Vagina (tissue), 2 donors: ENCODE measurements at regions not wholly inside any gene's neighbourhood (a gene's known extent, or its start where the extent isn't known, plus 50 kb on each side); places are given as distances from the start of the nearest gene placed in this dataset.

ENCODE experiments used
- DNase-seq, 2 donors: peaks; one replicate each; pipeline ENCODE4 v3.0.0-alpha.2; 2017; ENCODE audit errors: extremely low spot score in 2 of 2
- H3K27ac ChIP-seq: fragments of 200-600 bp; sonication (generic); one replicate; pipeline ENCODE4 v1.5.1; 2019
- H3K27me3 ChIP-seq: fragments of 200-600 bp; sonication (generic); one replicate; pipeline ENCODE4 v1.5.1; 2019
- H3K36me3 ChIP-seq, 2 donors: fragments of 200-600 bp; sonication (generic); one replicate each; pipeline ENCODE4 v1.5.1; 2017 to 2019
- H3K4me1 ChIP-seq: fragments of 200-600 bp; sonication (generic); one replicate; pipeline ENCODE4 v1.5.1; 2019
- H3K4me3 ChIP-seq, 2 donors: fragments of 200-600 bp; sonication (generic); 1 replicate in 1 of 2; 2 replicates in 1 of 2; pipeline ENCODE4 v1.5.1; 2016 to 2019
- H3K9me3 ChIP-seq: fragments of 200-600 bp; sonication (generic); one replicate; pipeline ENCODE4 v1.5.1; 2019
- POLR2A ChIP-seq, 2 donors: fragments of 450-650 bp; IDR thresholded peaks; one replicate each; pipeline ENCODE4 v1.6.1; 2017; ENCODE audit warnings: antibody characterized with exemption in 2 of 2, mild to moderate bottlenecking in 2 of 2, moderate library complexity in 2 of 2
- POLR2AphosphoS5 ChIP-seq, 2 donors: sonication (generic); formaldehyde crosslinking; IDR thresholded peaks; one replicate each; pipeline ENCODE4 v1.9.0; 2017; ENCODE audit warnings: antibody characterized with exemption in 2 of 2, mild to moderate bottlenecking in 2 of 2, low read depth in 1 of 2; ENCODE audit not compliant: insufficient read depth in 1 of 2
- intact Hi-C: fragments of 100-400 bp; cut with DNase I; formaldehyde crosslinking; loops from one replicate; pipeline ENCODE4 v1.15.1; 2023
- TF ChIP-seq, protein P1 (sequence below), 3 experiments: fragments of 450-650 bp in 2 of 3; fragments of 200-600 bp in 1 of 3; sonication (generic) in 1 of 3; IDR thresholded peaks; one replicate each; pipeline ENCODE4 v1.5.1; 2017 to 2019; ENCODE audit warnings: antibody characterized with exemption in 3 of 3, mild to moderate bottlenecking in 2 of 3, moderate library complexity in 2 of 3

DNA sequence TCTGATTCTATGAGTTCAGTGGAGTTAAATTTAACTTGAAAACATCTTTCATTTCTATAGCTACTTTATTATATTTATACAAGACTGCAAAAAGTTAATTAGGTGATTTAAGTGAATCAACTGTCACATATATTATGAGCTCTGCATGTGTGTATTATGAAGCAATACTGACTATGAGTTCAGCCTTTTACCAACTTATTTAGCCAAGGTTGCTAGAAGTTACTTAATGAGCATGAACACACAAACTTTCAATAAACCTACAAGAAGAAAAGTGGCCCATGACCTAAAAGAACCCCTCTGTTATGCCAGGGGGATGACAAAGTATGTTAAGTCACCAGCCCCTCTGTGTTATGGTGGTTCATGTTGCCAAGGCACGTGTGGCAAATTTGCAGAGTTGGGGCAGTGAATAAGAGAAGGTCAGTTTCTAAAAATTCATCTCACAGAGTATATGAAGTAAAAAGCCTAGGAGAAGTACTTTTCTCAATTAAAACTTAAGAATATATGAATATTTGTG lies 86.7 kb upstream of the LYPLAL1 start:
- H3K27me3 ChIP-seq: no peaks in the 10 kb centered on the region
- no peaks in the 10 kb centered on the region for H3K9me3 ChIP-seq
- no peaks in the 10 kb centered on the region for H3K36me3 ChIP-seq
- no peaks in the 10 kb centered on the region for H3K4me1 ChIP-seq
- no peak overlapping the region for H3K4me3 ChIP-seq
- TF ChIP-seq POLR2AphosphoS5 (IDR thresholded peaks at IDR 0.05; ENCODE audit: insufficient read depth in 1 of 2, low read depth in 1 of 2) (no peak), POLR2A (IDR thresholded peaks at IDR 0.05) (no peak)
- TF ChIP-seq, protein P1, sequence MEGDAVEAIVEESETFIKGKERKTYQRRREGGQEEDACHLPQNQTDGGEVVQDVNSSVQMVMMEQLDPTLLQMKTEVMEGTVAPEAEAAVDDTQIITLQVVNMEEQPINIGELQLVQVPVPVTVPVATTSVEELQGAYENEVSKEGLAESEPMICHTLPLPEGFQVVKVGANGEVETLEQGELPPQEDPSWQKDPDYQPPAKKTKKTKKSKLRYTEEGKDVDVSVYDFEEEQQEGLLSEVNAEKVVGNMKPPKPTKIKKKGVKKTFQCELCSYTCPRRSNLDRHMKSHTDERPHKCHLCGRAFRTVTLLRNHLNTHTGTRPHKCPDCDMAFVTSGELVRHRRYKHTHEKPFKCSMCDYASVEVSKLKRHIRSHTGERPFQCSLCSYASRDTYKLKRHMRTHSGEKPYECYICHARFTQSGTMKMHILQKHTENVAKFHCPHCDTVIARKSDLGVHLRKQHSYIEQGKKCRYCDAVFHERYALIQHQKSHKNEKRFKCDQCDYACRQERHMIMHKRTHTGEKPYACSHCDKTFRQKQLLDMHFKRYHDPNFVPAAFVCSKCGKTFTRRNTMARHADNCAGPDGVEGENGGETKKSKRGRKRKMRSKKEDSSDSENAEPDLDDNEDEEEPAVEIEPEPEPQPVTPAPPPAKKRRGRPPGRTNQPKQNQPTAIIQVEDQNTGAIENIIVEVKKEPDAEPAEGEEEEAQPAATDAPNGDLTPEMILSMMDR (IDR thresholded peaks at IDR 0.05): no peak
- no peak for DNase-seq
- H3K27ac ChIP-seq: no peak overlapping the region
- intact Hi-C loops: no loop called here

DNA sequence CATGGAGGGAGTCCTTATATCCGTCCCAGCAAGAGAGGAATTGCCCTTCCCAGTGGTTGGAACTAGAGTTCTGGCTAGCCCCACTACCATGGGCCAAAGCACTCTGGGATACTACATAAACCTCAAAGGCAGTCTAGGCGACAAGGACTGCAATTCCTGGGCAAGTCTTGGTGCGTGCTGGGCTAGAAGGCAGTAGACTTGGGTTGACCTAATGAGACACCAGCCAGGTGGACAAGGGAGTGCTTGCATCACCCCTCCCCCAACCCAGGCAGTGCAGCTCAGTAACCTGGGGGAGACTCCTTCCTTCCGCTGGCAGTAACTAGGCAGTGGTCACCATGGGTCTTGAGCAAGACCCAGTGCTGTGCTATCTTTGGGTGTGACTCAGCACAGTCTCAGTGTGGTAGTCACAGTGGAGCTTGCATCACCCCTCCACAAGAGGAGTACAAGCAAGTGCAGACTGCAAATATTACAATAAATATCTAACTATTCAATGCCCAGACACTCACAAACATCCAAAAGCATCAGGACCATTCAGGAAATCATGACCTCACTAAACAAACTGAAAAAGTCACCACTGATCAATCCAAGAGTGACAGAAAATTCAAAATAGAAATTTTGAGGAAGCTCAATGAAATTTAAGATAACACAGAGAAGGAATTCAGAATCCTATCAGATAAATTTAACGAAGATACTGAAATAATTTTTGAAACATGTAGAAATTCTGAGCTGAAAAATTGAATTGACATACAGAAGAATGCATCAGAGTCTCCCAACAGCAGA lies 84.7 kb upstream of the LYPLAL1 start:
- no peak overlapping the region for H3K4me3 ChIP-seq
- intact Hi-C loops: no loop called here
- H3K36me3 ChIP-seq: no peaks in the 10 kb centered on the region
- H3K27ac ChIP-seq: no peak overlapping the region
- TF ChIP-seq, protein P1 (IDR thresholded peaks at IDR 0.05): no peak
- TF ChIP-seq POLR2AphosphoS5 (IDR thresholded peaks at IDR 0.05; ENCODE audit: insufficient read depth in 1 of 2, low read depth in 1 of 2): no peak
- TF ChIP-seq POLR2A (IDR thresholded peaks at IDR 0.05): no peak
- no peaks in the 10 kb centered on the region for H3K27me3 ChIP-seq
- no peaks in the 10 kb centered on the region for H3K4me1 ChIP-seq
- no peaks in the 10 kb centered on the region for H3K9me3 ChIP-seq
- no peak for DNase-seq

DNA sequence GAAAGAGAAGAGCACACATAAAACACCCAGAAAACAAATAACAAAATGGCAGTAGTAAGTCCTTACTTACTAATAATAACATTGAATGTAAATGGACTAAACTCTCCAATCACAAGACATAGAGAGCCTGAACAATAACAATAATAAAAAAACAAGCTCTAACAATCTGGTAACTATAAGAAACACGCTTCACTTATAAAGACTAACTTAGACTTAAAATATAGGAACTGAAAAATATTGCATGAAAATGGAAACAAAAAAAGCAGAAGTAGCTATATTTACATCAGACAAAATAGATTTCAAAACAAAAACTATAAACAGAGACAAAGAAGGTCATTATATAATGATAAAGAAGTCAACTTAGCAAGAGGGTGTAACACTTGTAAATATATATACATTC lies 83.1 kb upstream of the LYPLAL1 start:
- intact Hi-C loops: no loop called here
- Histone ChIP-seq H3K27ac (no peak overlapping the region), H3K36me3 (no peaks in the 10 kb centered on the region), H3K4me1 (no peaks in the 10 kb centered on the region), H3K9me3 (no peaks in the 10 kb centered on the region), H3K27me3 (no peaks in the 10 kb centered on the region), H3K4me3 (no peak overlapping the region)
- TF ChIP-seq, protein P1 (IDR thresholded peaks at IDR 0.05): no peak
- TF ChIP-seq POLR2AphosphoS5 (IDR thresholded peaks at IDR 0.05; ENCODE audit: insufficient read depth in 1 of 2, low read depth in 1 of 2): no peak
- TF ChIP-seq POLR2A (IDR thresholded peaks at IDR 0.05): no peak
- no peak for DNase-seq

DNA sequence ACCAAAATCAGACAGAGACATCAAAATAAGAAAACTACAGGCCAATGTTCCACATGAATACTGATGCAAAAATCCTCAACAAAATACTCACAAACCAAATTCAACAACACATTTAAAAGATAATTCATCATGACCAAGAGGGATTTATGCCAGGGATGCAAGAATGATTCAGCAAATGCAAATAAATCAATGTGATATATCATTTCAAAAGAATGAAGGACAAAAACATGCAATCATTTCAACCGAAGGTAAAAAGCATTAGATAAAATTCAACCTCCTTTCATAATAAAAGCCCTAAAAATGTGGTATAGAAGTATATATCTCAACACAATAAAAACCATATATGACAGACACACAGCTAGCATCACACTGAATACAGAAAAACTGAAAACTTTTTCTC lies 81.5 kb upstream of the LYPLAL1 start:
- no peaks in the 10 kb centered on the region for H3K9me3 ChIP-seq
- TF ChIP-seq POLR2AphosphoS5 (IDR thresholded peaks at IDR 0.05; ENCODE audit: insufficient read depth in 1 of 2, low read depth in 1 of 2): no peak
- no peak for TF ChIP-seq POLR2A (IDR thresholded peaks at IDR 0.05)
- TF ChIP-seq, protein P1 (IDR thresholded peaks at IDR 0.05): no peak
- H3K27me3 ChIP-seq: no peaks in the 10 kb centered on the region
- no peak for DNase-seq
- H3K4me1 ChIP-seq: no peaks in the 10 kb centered on the region
- intact Hi-C loops: no loop called here
- no peak overlapping the region for H3K27ac ChIP-seq
- H3K4me3 ChIP-seq: no peak overlapping the region
- H3K36me3 ChIP-seq: no peaks in the 10 kb centered on the region

DNA sequence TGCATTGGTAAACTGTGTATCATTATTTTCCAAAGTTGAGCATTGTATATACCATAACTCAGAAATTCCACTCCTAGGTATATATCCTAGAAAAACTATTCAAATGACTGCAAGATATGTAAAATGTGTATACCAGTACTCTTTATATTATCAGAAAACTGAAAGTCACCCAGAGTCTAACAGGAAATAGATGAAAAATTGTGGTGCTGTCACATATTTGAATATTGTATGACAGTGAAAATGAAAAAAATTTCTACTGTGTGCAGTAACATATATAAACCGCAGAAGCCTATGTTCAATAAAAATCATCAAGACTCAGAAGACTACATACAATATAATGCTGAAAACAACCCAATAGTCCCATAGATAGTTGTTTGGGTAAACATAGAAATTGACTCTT lies 74.4 kb upstream of the LYPLAL1 start:
- Histone ChIP-seq H3K4me3 (no peak overlapping the region), H3K27ac (no peak overlapping the region), H3K36me3 (no peaks in the 10 kb centered on the region), H3K27me3 (no peaks in the 10 kb centered on the region), H3K9me3 (no peaks in the 10 kb centered on the region), H3K4me1 (no peaks in the 10 kb centered on the region)
- no peak for DNase-seq
- intact Hi-C loops: no loop called here
- no peak for TF ChIP-seq POLR2A (IDR thresholded peaks at IDR 0.05)
